Hepatocyte (in vitro differentiated cells): ENCODE measurements at regions not wholly inside any gene's neighbourhood (a gene's known extent, or its start where the extent isn't known, plus 50 kb on each side); places are given as distances from the start of the nearest gene placed in this dataset.

Experiments used
- DNase-seq: peaks from one replicate; pipeline ENCODE4 v3.0.0-alpha.2; 2016; ENCODE audit warnings: low spot score
- H2AFZ ChIP-seq: fragments of 200-600 bp; sonication (generic); 2 replicates; pipeline ENCODE4 v1.6.0; 2016; ENCODE audit warnings: antibody characterized with exemption, mild to moderate bottlenecking
- H3K27ac ChIP-seq: fragments of 200-600 bp; sonication (generic); 2 replicates; pipeline ENCODE4 v1.5.1; 2016; ENCODE audit warnings: mild to moderate bottlenecking
- H3K27me3 ChIP-seq: fragments of 200-600 bp; sonication (generic); 2 replicates; pipeline ENCODE4 v1.6.1; 2016
- H3K36me3 ChIP-seq: fragments of 200-600 bp; sonication (generic); replicated peaks from 2 replicates; pipeline ENCODE4 v1.5.1; 2016; ENCODE audit warnings: low read depth; ENCODE audit not compliant: insufficient read depth
- H3K4me1 ChIP-seq: fragments of 200-600 bp; sonication (generic); 2 replicates; pipeline ENCODE4 v1.5.1; 2016; ENCODE audit warnings: mild to moderate bottlenecking, moderate library complexity; ENCODE audit not compliant: insufficient read depth
- H3K4me2 ChIP-seq: fragments of 200-600 bp; sonication (generic); 2 replicates; pipeline ENCODE4 v1.6.0; 2016
- H3K4me3 ChIP-seq: fragments of 200-600 bp; sonication (generic); 2 replicates; pipeline ENCODE4 v1.5.1; 2016; ENCODE audit warnings: mild to moderate bottlenecking
- H3K79me2 ChIP-seq: fragments of 200-600 bp; sonication (generic); 2 replicates; pipeline ENCODE4 v1.6.0; 2017; ENCODE audit warnings: mild to moderate bottlenecking
- H3K9me2 ChIP-seq: fragments of 200-600 bp; sonication (generic); replicated peaks from 2 replicates; pipeline ENCODE4 v1.6.0; 2017; ENCODE audit warnings: mild to moderate bottlenecking; ENCODE audit not compliant: insufficient read depth
- H3K9me3 ChIP-seq: fragments of 200-600 bp; sonication (generic); 2 replicates; pipeline ENCODE4 v1.5.1; 2016; ENCODE audit warnings: low read depth, mild to moderate bottlenecking
- H4K20me1 ChIP-seq: fragments of 200-600 bp; sonication (generic); 2 replicates; pipeline ENCODE4 v1.6.0; 2016; ENCODE audit warnings: mild to moderate bottlenecking; ENCODE audit not compliant: insufficient read depth, poor library complexity, severe bottlenecking
- CTCF ChIP-seq: fragments of 200-600 bp; sonication (generic); IDR thresholded peaks from 2 replicates; pipeline ENCODE4 v1.5.1; 2016; ENCODE audit warnings: antibody characterized with exemption, mild to moderate bottlenecking; ENCODE audit not compliant: poor library complexity
- EZH2 ChIP-seq: fragments of 200-600 bp; sonication (generic); IDR thresholded peaks from 2 replicates; pipeline ENCODE4 v1.6.1; 2016; ENCODE audit warnings: antibody characterized with exemption, mild to moderate bottlenecking, borderline replicate concordance
- EZH2phosphoT487 ChIP-seq: fragments of 200-600 bp; sonication (generic); IDR thresholded peaks from one replicate; pipeline ENCODE4 v1.6.1; 2018; ENCODE audit warnings: antibody characterized with exemption, mild to moderate bottlenecking, low read depth, moderate library complexity; ENCODE audit not compliant: unreplicated experiment, severe bottlenecking
- WGBS: methylation state at CpG from one replicate; pipeline ENCODE4 v1.1.6; 2016; ENCODE audit warnings: low lambda C conversion rate; ENCODE audit errors: missing lambda C conversion rate; 5-methylcytosine and 5-hydroxymethylcytosine counted together

GRCh38 chr22:48546653-48547424, 1280.8 kb downstream of the BRD1 start:
- no peak overlapping the region for H3K4me2 ChIP-seq
- no peaks in the 10 kb centered on the region for H3K36me3 ChIP-seq
- 85% methylated on average over 19 of the region's 19 CpGs for WGBS
- DNase-seq, result no peak
- H3K4me3 ChIP-seq, result no peak overlapping the region
- H2AFZ ChIP-seq, result no peak overlapping the region
- H3K27me3 ChIP-seq, result no peaks in the 10 kb centered on the region
- no peaks in the 10 kb centered on the region for H3K79me2 ChIP-seq
- H3K9me2 ChIP-seq, result no peaks in the 10 kb centered on the region
- H3K9me3 ChIP-seq, result no peaks in the 10 kb centered on the region
- no peaks in the 10 kb centered on the region for H4K20me1 ChIP-seq
- TF ChIP-seq EZH2 (no peak), EZH2phosphoT487 (no peak), CTCF (no peak)
- H3K27ac ChIP-seq, result no peak overlapping the region
- H3K4me1 ChIP-seq, result no peaks in the 10 kb centered on the region

GRCh38 chr22:48545987-48546386, 1281.7 kb downstream of the BRD1 start:
- Histone ChIP-seq H3K36me3 (no peaks in the 10 kb centered on the region), H2AFZ (no peak overlapping the region), H3K27ac (no peak overlapping the region), H4K20me1 (no peaks in the 10 kb centered on the region), H3K9me2 (no peaks in the 10 kb centered on the region), H3K4me2 (no peak overlapping the region), H3K9me3 (no peaks in the 10 kb centered on the region), H3K79me2 (no peaks in the 10 kb centered on the region), H3K4me3 (no peak overlapping the region), H3K27me3 (no peaks in the 10 kb centered on the region), H3K4me1 (no peaks in the 10 kb centered on the region)
- DNase-seq, result no peak
- TF ChIP-seq CTCF (no peak), EZH2phosphoT487 (no peak), EZH2 (no peak)
- 91% methylated on average over 17 of the region's 18 CpGs for WGBS

- Histone ChIP-seq H3K4me1 (no peaks in the 10 kb centered on the region), H3K4me2 (no peak overlapping the region), H3K27ac (no peak overlapping the region), H3K79me2 (no peaks in the 10 kb centered on the region), H3K9me3 (no peaks in the 10 kb centered on the region), H3K27me3 (no peaks in the 10 kb centered on the region), H4K20me1 (no peaks in the 10 kb centered on the region), H2AFZ (no peak overlapping the region), H3K9me2 (no peaks in the 10 kb centered on the region), H3K4me3 (no peak overlapping the region), H3K36me3 (no peaks in the 10 kb centered on the region)
- DNase-seq, result no peak
- no peak for TF ChIP-seq CTCF
- no peak for TF ChIP-seq EZH2phosphoT487
- no peak for TF ChIP-seq EZH2
- WGBS, result 88% methylated on average over 16 of the region's 16 CpGs
Measured at GRCh38 chr22:48541401-48542098, 1286.1 kb downstream of the BRD1 start.
